K562 (cell line): ENCODE measurements at regions not wholly inside any gene's neighbourhood (a gene's known extent, or its start where the extent isn't known, plus 50 kb on each side); places are given as distances from the start of the nearest gene placed in this dataset.

ENCODE experiments used
- ATAC-seq: fragments of 200-7000 bp; cut with Tn5 transposase; 3 replicates; pipeline ENCODE4 v1.9.1; 2020; ENCODE audit warnings: moderate library complexity
- BruUV-seq: library from RNA; stranded (reverse); fragments of 400-500 nt; replicated peaks from 2 replicates; lab custom pipeline; 2021; lab: Mats Ljungman, UMichigan
- CTCF ChIA-PET: fragments of 300-600 bp; formaldehyde crosslinking; extraction: SDS; loops from one replicate; lab custom pipeline; 2021; ENCODE audit warnings: low intra/inter-chr PET ratio; lab: Yijun Ruan, JAX
- POLR2A ChIA-PET: fragments of 300-600, 350-650 bp; sonication (Branson Sonifier 250); formaldehyde crosslinking; extraction: SDS; loops from one replicate; lab custom pipeline; 2021; ENCODE audit warnings: antibody characterized with exemption, inconsistent platforms; lab: Yijun Ruan, JAX
- DNase-seq, 4 experiments: peaks; one replicate each; pipeline versions ENCODE4 v3.0.0 to v3.0.0-alpha.2; 2011 to 2018; ENCODE audit warnings: low spot score in 3 of 4, mixed read lengths in 3 of 4; ENCODE audit errors: extremely low read depth in 1 of 4
- FAIRE-seq: peaks from 2 replicates; lab custom pipeline; 2011; peaks lifted over from hg19 to GRCh38; lab: Jason Lieb, UNC
- H2AFZ ChIP-seq: 2 replicates; pipeline ENCODE4 v1.6.0; 2011; ENCODE audit warnings: low read depth, low read length, control low read depth, inconsistent platforms
- H3K27ac ChIP-seq: fragments of 200-600 bp; 3 replicates; pipeline ENCODE4 v1.8.0; 2011; ENCODE audit warnings: low read depth, mild to moderate bottlenecking, control low read depth, inconsistent platforms, low read length, moderate library complexity, mixed read lengths; ENCODE audit errors: extremely low read depth
- H3K27me3 ChIP-seq, 2 experiments: fragments of 300-600 bp in 1 of 2; 2 replicates in 1 of 2; 3 replicates in 1 of 2; pipeline versions ENCODE4 v1.6.0 to v1.8.0; 2011; ENCODE audit warnings: inconsistent platforms in 2 of 2, low read length in 2 of 2, mild to moderate bottlenecking in 1 of 2, mixed read lengths in 1 of 2, moderate library complexity in 1 of 2; ENCODE audit not compliant: control insufficient read depth in 2 of 2, insufficient read depth in 2 of 2
- H3K36me3 ChIP-seq: fragments of 300-600 bp; 3 replicates; pipeline ENCODE4 v1.8.0; 2011; ENCODE audit warnings: mild to moderate bottlenecking, low read length, inconsistent platforms; ENCODE audit not compliant: control insufficient read depth, insufficient read depth
- H3K4me1 ChIP-seq, 2 experiments: fragments of 200-600 bp in 1 of 2; replicated peaks in 1 of 2; 2 replicates in 1 of 2; 3 replicates in 1 of 2; pipeline versions ENCODE4 v1.5.1 to v1.8.0; 2011; ENCODE audit warnings: inconsistent platforms in 2 of 2, low read length in 2 of 2, mild to moderate bottlenecking in 1 of 2, mixed read lengths in 1 of 2, moderate library complexity in 1 of 2; ENCODE audit not compliant: control insufficient read depth in 2 of 2, insufficient read depth in 2 of 2
- H3K4me2 ChIP-seq: 2 replicates; pipeline ENCODE4 v1.6.1; 2011; ENCODE audit warnings: low read length, control low read depth, inconsistent platforms, mixed read lengths; ENCODE audit not compliant: insufficient read depth
- H3K4me3 ChIP-seq: fragments of 200-600 bp; sonication (generic), shearing (Covaris generic); 2 replicates; pipeline ENCODE4 v1.5.1; 2016; ENCODE audit warnings: control low read depth, inconsistent platforms
- H3K79me2 ChIP-seq: fragments of 200-600 bp; 3 replicates; pipeline ENCODE4 v1.8.0; 2011; ENCODE audit warnings: low read length, inconsistent platforms; ENCODE audit not compliant: control insufficient read depth, insufficient read depth
- H3K9ac ChIP-seq, 2 experiments: 2 replicates each; pipeline versions ENCODE4 v1.6.0 to v1.6.1; 2011; ENCODE audit warnings: low read depth in 2 of 2, low read length in 2 of 2, control low read depth in 1 of 2, inconsistent platforms in 1 of 2, mild to moderate bottlenecking in 1 of 2, mixed read lengths in 1 of 2; ENCODE audit not compliant: insufficient read depth in 1 of 2
- H3K9me1 ChIP-seq: one replicate; pipeline ENCODE4 v1.6.0; 2011; ENCODE audit warnings: inconsistent platforms, mild to moderate bottlenecking, low read length, moderate library complexity; ENCODE audit not compliant: control insufficient read depth, insufficient read depth
- H3K9me3 ChIP-seq: replicated peaks from 2 replicates; pipeline ENCODE4 v1.5.1; 2011; ENCODE audit warnings: low read depth, low read length, inconsistent platforms; ENCODE audit not compliant: control insufficient read depth, insufficient read depth
- H4K20me1 ChIP-seq: replicated peaks from 2 replicates; pipeline ENCODE4 v1.6.1; 2011; ENCODE audit warnings: low read length, inconsistent platforms, mixed read lengths; ENCODE audit not compliant: control insufficient read depth, insufficient read depth
- ATF6 ChIP-seq: sonication (generic); formaldehyde crosslinking; IDR thresholded peaks from 2 replicates; pipeline ENCODE4 v1.4.0; 2020; ENCODE audit warnings: mild to moderate bottlenecking, missing genetic modification reagents
- CSDE1 ChIP-seq, 2 experiments: fragments of 450-650 bp; IDR thresholded peaks; 2 replicates each; pipeline ENCODE4 v1.6.1; 2016; ENCODE audit warnings: mild to moderate bottlenecking in 1 of 2
- HES1 ChIP-seq: fragments of 450-650 bp; IDR thresholded peaks from 2 replicates; pipeline ENCODE4 v1.6.1; 2016; ENCODE audit warnings: low read depth, mild to moderate bottlenecking, moderate library complexity
- MAFK ChIP-seq: IDR thresholded peaks from 2 replicates; pipeline ENCODE4 v1.6.1; 2011; ENCODE audit warnings: low read length, improper control_type of control experiment
- NFIC ChIP-seq: fragments of 450-650 bp; IDR thresholded peaks from 2 replicates; pipeline ENCODE4 v1.6.1; 2017; ENCODE audit warnings: mild to moderate bottlenecking, inconsistent platforms
- SETDB1 ChIP-seq: IDR thresholded peaks from one replicate; pipeline ENCODE4 v1.6.1; 2012; ENCODE audit warnings: low read length, control low read depth, inconsistent platforms
- UBTF ChIP-seq, 2 experiments: IDR thresholded peaks; 2 replicates each; pipeline ENCODE4 v1.6.1; 2012; ENCODE audit warnings: improper control_type of control experiment in 2 of 2, low read depth in 2 of 2, low read length in 2 of 2, borderline replicate concordance in 1 of 2
- ZNF780A ChIP-seq: fragments of 250-450 bp; sonication (Bioruptor Pico); IDR thresholded peaks from 2 replicates; pipeline ENCODE4 v1.5.0; 2021; ENCODE audit warnings: mild to moderate bottlenecking
- WGBS: fragments of 100-300 bp; shearing (Covaris generic); methylation state at CpG from one replicate; pipeline ENCODE4 v1.1.6; 2016; ENCODE audit warnings: low coverage, mixed read lengths; ENCODE audit not compliant: insufficient coverage; ENCODE audit errors: missing lambda C conversion rate; 5-methylcytosine and 5-hydroxymethylcytosine counted together
- in situ Hi-C: fragments of 300-500 bp; cut with MboI; formaldehyde crosslinking; loops from 4 replicates; pipeline ENCODE4 v1.15.0; 2018; ENCODE audit warnings: inconsistent platforms, mixed read lengths
- intact Hi-C: fragments of 100-400 bp; cut with micrococcal nuclease; formaldehyde crosslinking; loops from 2 replicates; pipeline ENCODE4 v1.14.2; 2022

- ChIA-PET POLR2A (interaction anchor here (0.6 kb wide), 1 partner anchor 1332 kb away, joined by 3 read pairs; no protein-coding TSS in a partner anchor), CTCF (no interaction called here)
- in situ Hi-C loops, result no loop called here
- H3K4me1 ChIP-seq, result no peaks in the 10 kb centered on the region
- H3K4me3 ChIP-seq, result no peak overlapping the region
- intact Hi-C loops, result no loop called here
- H3K9me3 ChIP-seq, result no peaks in the 10 kb centered on the region
- no peak for TF ChIP-seq SETDB1
- no peak for TF ChIP-seq UBTF (IDR thresholded peaks at IDR 0.05; ENCODE audit: borderline replicate concordance in 1 of 2, low read depth in 2 of 2, low read length in 2 of 2)
- TF ChIP-seq MAFK, result no peak
- TF ChIP-seq CSDE1 (IDR thresholded peaks at IDR 0.05), result no peak
- no peak for TF ChIP-seq ZNF780A (CRISPR knock-in tag)
- TF ChIP-seq HES1, result no peak
- no peak for TF ChIP-seq ATF6
- no peak for TF ChIP-seq NFIC
- no peak overlapping the region for H3K9ac ChIP-seq
- no peak for DNase-seq
- H3K4me2 ChIP-seq, result no peak overlapping the region
- no peak for ATAC-seq
- no peaks in the 10 kb centered on the region for H3K36me3 ChIP-seq
- WGBS, result 0% methylated on average over 5 of the region's 5 CpGs
- no peaks in the 10 kb centered on the region for H3K27me3 ChIP-seq
- no peak overlapping the region for H2AFZ ChIP-seq
- no TSS peak for BruUV-seq
- H3K9me1 ChIP-seq, result no peaks in the 10 kb centered on the region
- no peaks in the 10 kb centered on the region for H3K79me2 ChIP-seq
- H4K20me1 ChIP-seq, result no peaks in the 10 kb centered on the region
- no peak overlapping the region for H3K27ac ChIP-seq
- no peak for FAIRE-seq
Observed at GRCh38 chr6:155813548-155813947, 357.9 kb upstream of the NOX3 start.
